ENCODE measurements at regions not wholly inside any gene's neighbourhood (a gene's known extent, or its start where the extent isn't known, plus 50 kb on each side); places are given as distances from the start of the nearest gene placed in this dataset.

DNA sequence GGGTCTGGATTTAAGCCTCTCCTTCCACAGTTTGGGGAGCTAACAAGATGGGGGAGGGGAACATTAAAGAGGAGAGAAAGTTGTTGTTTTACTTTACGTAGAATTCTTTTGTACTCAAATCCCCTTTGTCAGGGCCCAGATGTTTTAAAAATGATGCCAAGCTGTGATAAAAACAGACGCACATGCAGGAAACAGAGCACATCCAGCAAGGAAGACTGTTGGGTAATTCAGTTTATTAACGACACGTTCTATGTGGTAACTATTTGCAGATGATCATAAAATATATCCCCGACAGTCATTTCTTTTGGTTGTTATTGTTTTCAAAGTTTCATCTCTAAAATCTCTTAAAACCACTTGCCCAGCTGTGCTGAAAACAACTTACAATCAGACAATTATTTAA, 307.0 kb upstream of the PRDM1 start:
- H2AFZ ChIP-seq (ENCODE audit: low read length), result no peak overlapping the region
- ATAC-seq (no peak), DNase-seq (ENCODE audit: low spot score) (no peak), FAIRE-seq (no peak)
- H3K9me3 ChIP-seq (ENCODE audit: low read length), result peaks cover 9% of the 10 kb centered on the region
- no peaks in the 10 kb centered on the region for H3K4me1 ChIP-seq (ENCODE audit: insufficient read depth, low read length)
- H3K79me2 ChIP-seq (ENCODE audit: insufficient read depth, low read length), result no peaks in the 10 kb centered on the region
- H3K4me2 ChIP-seq (ENCODE audit: low read depth, low read length), result no peak overlapping the region
- TF ChIP-seq, protein P1, sequence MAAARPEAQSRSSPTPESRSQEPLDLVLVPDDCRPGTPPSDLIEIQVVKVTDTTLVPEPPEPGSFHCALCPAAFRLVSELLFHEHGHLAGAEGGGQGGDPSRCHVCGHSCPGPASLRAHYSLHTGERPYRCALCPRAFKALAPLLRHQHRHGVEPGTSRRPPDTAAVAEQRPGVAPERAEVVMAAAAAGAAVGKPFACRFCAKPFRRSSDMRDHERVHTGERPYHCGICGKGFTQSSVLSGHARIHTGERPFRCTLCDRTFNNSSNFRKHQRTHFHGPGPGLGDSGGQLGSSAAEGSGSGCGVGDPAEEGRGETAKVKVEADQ (CRISPR knock-in tag; IDR thresholded peaks at IDR 0.05; ENCODE audit: borderline replicate concordance), result no peak
- TF ChIP-seq ZNF451 (CRISPR knock-in tag; IDR thresholded peaks at IDR 0.05), result no peak
- TF ChIP-seq ZNF567 (CRISPR knock-in tag; IDR thresholded peaks at IDR 0.05; ENCODE audit: borderline replicate concordance), result no peak
- no peak for TF ChIP-seq KLF6 (CRISPR knock-in tag; IDR thresholded peaks at IDR 0.05)
- TF ChIP-seq TOE1 (CRISPR knock-in tag; IDR thresholded peaks at IDR 0.05), result no peak
- no peak for TF ChIP-seq RBM39 (IDR thresholded peaks at IDR 0.05; ENCODE audit: low read depth, low read length, poor library complexity, severe bottlenecking)
- no peak for TF ChIP-seq HES4 (CRISPR knock-in tag; IDR thresholded peaks at IDR 0.05; ENCODE audit: borderline replicate concordance)
- no peak for TF ChIP-seq CCAR2 (optimal IDR thresholded peaks at IDR 0.05; ENCODE audit: low read depth, low read length)
- no peak for TF ChIP-seq NFIC (IDR thresholded peaks at IDR 0.05; ENCODE audit: low read length)
- TF ChIP-seq ZNF224 (CRISPR knock-in tag; IDR thresholded peaks at IDR 0.05), result no peak
- no peak for TF ChIP-seq ZSCAN12 (CRISPR knock-in tag; IDR thresholded peaks at IDR 0.05)
- TF ChIP-seq MTERF4 (CRISPR knock-in tag; IDR thresholded peaks at IDR 0.05), result no peak
- no peak for TF ChIP-seq ZNF337 (CRISPR knock-in tag; IDR thresholded peaks at IDR 0.05; ENCODE audit: borderline replicate concordance, low read depth)
- TF ChIP-seq ZNF878 (CRISPR knock-in tag; IDR thresholded peaks at IDR 0.05), result no peak
- TF ChIP-seq MAZ (IDR thresholded peaks at IDR 0.05; ENCODE audit: borderline replicate concordance, low read depth, low read length), result no peak
- TF ChIP-seq MAZ (CRISPR knock-in tag; IDR thresholded peaks at IDR 0.05; ENCODE audit: low read depth), result no peak
- TF ChIP-seq ZNF691 (CRISPR knock-in tag; IDR thresholded peaks at IDR 0.05; ENCODE audit: borderline replicate concordance, low read depth), result no peak
- TF ChIP-seq TCF7 (IDR thresholded peaks at IDR 0.05; ENCODE audit: low read depth), result no peak
- TF ChIP-seq FOSL2 (CRISPR knock-in tag; IDR thresholded peaks at IDR 0.05), result no peak
- TF ChIP-seq NFKBIZ (CRISPR knock-in tag; IDR thresholded peaks at IDR 0.05), result no peak
- no peaks in the 10 kb centered on the region for H3K36me3 ChIP-seq (replicated peaks in 1 of 2; ENCODE audit: control insufficient read depth in 1 of 2, insufficient read depth in 2 of 2, low read length in 2 of 2)
- no peak overlapping the region for H3K27ac ChIP-seq (ENCODE audit: extremely low read length, insufficient read depth, low read length)
- no peaks in the 10 kb centered on the region for H4K20me1 ChIP-seq (ENCODE audit: insufficient read depth, low read length)
- H3K9ac ChIP-seq (ENCODE audit: insufficient read depth, low read depth, low read length), result no peak overlapping the region
- intact Hi-C loops (cut with micrococcal nuclease; ENCODE audit: unreplicated experiment) (no loop called here), in situ Hi-C loops (cut with HindIII; ENCODE audit: extremely low pct_ligation_motif_present, low pct_unique_long_range_greater_than_20kb) (no loop called here)
- CTCF ChIA-PET (ENCODE audit: low intra/inter-chr PET ratio, low total read pairs), result no interaction called here
- POLR2A ChIA-PET, result no interaction called here
- no peaks in the 10 kb centered on the region for H3K27me3 ChIP-seq (ENCODE audit: control insufficient read depth in 1 of 2, insufficient read depth in 2 of 2, low read length in 2 of 2)
- no TSS peak for BruUV-seq (replicated peaks)
- 29% methylated on average over 5 of the region's 5 CpGs for WGBS (ENCODE audit: low lambda C conversion rate)
- H3K4me3 ChIP-seq (replicated peaks in 1 of 3; ENCODE audit: insufficient read depth in 1 of 3, low read depth in 2 of 3, low read length in 3 of 3), result no peak overlapping the region
